HEK293 (cell line): ENCODE measurements at regions not wholly inside any gene's neighbourhood (a gene's known extent, or its start where the extent isn't known, plus 50 kb on each side); places are given as distances from the start of the nearest gene placed in this dataset.

Experiments
- CTCF ChIP-seq: fragments of 450-650 bp; formaldehyde crosslinking; IDR thresholded peaks from 2 replicates; pipeline ENCODE4 v1.5.1; 2016; ENCODE audit warnings: missing biosample characterization, missing genetic modification characterization
- TCF7L2 ChIP-seq: IDR thresholded peaks from 2 replicates; pipeline ENCODE4 v1.6.1; 2011; ENCODE audit warnings: low read depth, mild to moderate bottlenecking, inconsistent platforms, low read length, moderate library complexity, borderline replicate concordance
- ZNF175 ChIP-seq: fragments of 450-650 bp; formaldehyde crosslinking; IDR thresholded peaks from 2 replicates; pipeline ENCODE4 v1.5.1; 2016; ENCODE audit warnings: missing biosample characterization, missing genetic modification characterization
- ZNF362 ChIP-seq: fragments of 450-650 bp; formaldehyde crosslinking; IDR thresholded peaks from 2 replicates; pipeline ENCODE4 v1.5.1; 2016; ENCODE audit warnings: missing biosample characterization, missing genetic modification characterization
- ZNF433 ChIP-seq: fragments of 450-650 bp; formaldehyde crosslinking; IDR thresholded peaks from 2 replicates; pipeline ENCODE4 v1.5.1; 2016; ENCODE audit warnings: missing biosample characterization, missing genetic modification characterization, low read depth

- TF ChIP-seq CTCF (tag by site-specific recombination) (no peak), ZNF362 (no peak), TCF7L2 (no peak), ZNF175 (no peak), ZNF433 (tag by site-specific recombination) (no peak)
Observed at GRCh38 chr7:136392856-136393255, 415.7 kb upstream of the MTPN start.
